ENCODE measurements at regions not wholly inside any gene's neighbourhood (a gene's known extent, or its start where the extent isn't known, plus 50 kb on each side); places are given as distances from the start of the nearest gene placed in this dataset.
"Not testable (repeated sequence)": the region's sequence is repeated elsewhere in the genome, so short reads cannot be mapped to it uniquely, and the experiment has no call there.

GRCh38 chr3:4158329-4158728, 144.8 kb upstream of the SETMAR start:
- DNase-seq, result no peak

GRCh38 chr3:4162096-4162495, 141.1 kb upstream of the SETMAR start:
- DNase-seq, result no peak

DNA sequence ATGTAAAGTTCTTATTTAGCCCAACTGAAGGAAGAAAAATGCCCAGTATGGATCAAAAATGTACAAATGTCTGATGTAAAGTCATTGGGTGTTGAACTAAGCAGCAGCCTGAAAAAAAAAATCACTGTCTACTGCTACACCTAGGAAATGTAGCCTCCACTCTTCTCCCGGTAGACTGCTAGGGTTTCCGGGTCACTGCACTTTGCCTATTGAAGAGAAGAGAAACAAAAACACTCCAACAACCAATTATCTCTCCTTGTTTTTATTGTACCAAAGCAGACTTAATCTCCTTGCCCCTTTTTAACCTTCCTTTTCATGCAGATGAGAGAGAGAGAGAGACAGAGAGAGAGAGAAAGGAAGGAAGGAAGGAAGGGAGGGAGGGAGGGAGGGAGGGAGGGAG, 140.2 kb upstream of the SETMAR start:
- DNase-seq, result no peak

DNA sequence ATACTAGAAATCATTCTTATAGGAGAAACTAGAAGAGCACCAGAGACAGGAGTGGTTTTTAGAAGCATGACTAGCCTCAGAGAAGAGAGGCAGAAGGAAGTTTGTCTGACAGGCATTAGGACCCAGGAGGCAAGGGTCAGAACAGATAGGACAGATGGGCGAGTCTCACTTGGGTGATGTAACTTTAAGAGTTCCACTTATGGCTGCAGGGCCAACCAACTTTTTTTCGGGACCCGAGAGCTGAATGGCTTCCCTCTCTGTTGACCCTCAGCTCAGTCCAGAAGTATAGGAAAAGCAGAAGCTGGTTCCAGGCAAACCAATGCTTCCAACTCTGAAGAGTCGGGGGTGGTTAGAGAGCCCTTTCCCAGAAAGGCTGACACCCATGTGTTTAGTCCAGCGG, 136.6 kb upstream of the SETMAR start:
- DNase-seq, result no peak

DNA sequence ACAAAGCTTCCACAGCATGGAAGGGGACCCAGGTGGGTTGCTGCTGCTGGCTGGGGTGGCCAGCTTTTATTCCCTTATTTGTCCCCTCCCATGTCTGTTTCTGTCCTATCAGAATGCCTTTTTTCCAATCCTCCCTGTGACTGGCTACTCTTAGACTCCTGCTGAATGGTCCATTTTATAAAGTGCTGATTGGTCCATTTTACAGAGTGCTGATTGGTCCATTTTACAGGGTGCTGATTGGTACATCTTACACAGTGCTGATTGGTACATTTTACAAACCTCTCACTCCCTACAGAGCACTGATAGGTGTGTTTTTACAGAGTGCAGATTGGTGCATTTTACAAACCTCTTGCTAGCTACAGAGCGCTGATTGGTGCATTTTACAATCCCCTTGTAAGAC, 135.9 kb upstream of the SETMAR start:
- DNase-seq, result not testable (repeated sequence)

DNA sequence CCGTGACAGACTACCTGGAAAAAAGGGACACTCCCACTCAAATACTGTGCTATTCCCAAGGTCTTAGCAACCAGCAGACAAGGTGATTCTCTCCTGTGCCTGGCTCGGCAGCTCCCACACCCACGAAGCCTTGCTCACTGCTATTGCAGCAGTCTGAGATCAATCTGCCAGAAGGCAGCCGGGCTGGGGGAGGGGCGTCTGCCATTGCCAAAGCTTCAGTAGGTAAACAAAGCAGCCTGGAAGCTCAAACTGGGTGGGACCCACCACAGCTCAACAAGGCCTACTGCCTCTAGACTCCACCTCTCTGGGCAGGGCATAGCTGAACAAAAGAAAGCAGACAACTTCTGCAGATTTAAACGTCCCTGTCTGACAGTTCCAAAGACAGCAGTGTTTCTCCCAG, 128.4 kb upstream of the SETMAR start:
- no peak for DNase-seq

GRCh38 chr3:4191971-4192370, 111.2 kb upstream of the SETMAR start:
- DNase-seq, result no peak

DNA sequence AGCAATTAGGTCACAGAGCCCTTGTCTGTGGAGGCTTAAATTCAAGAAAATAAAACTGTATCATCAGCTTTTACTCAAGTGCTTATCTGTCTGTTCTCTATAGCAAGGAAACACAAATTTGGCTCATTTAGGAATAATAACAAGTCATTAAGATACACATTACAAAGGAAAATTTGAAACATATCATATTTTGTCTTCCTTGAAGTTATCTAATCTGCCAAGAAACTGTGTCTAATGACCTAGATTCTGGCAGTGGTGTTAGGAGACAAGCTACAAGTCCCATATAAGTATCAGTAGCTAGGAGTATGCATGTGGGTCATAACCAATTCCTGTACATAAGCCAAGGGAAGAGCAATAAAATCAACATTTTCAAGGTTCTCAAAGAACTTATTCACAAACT, 108.2 kb upstream of the SETMAR start:
- no peak for DNase-seq

- DNase-seq, result no peak
Measured at GRCh38 chr3:4196506-4197147, 106.5 kb upstream of the SETMAR start.

GRCh38 chr3:4197670-4198069, 105.5 kb upstream of the SETMAR start:
- no peak for DNase-seq

DNA sequence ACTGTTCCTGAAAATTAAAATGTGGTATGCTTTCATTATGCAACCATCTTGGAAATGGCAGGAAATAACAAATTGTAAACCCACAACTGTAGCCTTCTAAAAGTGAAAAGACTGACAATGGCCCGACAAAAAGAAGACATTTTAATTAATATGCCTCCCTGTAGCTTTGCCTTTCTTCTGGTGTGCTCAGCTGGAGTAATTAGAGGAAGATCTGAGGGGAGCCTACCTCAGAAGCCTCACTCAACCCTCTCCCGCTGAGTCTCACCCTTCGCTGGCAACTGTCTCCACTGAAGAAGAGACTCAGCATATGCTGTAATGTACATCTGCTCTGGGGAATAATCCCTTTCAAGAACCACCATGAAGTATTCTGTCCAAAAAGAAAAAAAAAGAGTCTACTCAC, 104.7 kb upstream of the SETMAR start:
- no peak for DNase-seq

DNA sequence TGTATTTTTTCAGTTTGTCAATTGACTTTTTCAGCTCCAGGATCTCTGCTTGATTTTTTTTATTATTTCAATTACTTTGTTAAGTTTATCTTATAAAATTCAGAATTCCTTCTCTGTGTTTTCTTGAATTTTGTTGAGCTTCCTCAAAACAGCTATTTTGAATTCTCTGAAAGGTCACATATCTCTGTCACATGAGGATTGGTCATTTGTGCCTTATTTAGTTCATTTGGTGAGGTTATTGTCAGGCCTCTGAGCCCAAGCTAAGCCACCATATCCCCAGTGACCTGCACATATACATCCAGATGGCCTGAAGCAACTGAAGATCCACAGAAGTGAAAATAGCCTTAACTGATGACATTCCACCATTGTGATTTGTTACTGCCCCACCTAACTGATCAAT, 98.4 kb upstream of the SETMAR start:
- peak; percentile 46 for DNase-seq

- DNase-seq, result no peak
Measured at GRCh38 chr3:4207672-4208071, 95.5 kb upstream of the SETMAR start.

DNA sequence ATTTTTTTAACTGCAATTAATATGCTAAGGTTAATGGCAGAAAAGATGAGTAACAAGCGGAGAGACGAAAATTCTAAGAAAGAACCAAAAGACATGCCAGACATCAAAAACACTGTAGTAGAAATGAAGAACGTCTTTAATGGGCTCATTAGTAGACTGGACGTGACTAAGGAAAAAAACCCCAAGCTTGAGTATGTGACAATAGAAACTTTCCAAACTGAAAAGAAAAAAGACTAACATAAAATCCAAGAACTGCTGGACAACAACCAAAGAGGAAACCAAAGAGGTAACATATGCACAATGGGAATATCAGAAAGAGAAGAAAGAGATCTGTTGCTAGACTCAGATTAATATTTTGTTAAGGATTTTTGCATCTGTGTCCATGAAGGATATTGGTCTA, 94.6 kb upstream of the SETMAR start:
- DNase-seq, result no peak

GRCh38 chr3:4211610-4212009, 91.6 kb upstream of the SETMAR start:
- DNase-seq, result no peak

- DNase-seq, result not testable (repeated sequence)
Measured at GRCh38 chr3:4213420-4213819, 89.7 kb upstream of the SETMAR start.

DNA sequence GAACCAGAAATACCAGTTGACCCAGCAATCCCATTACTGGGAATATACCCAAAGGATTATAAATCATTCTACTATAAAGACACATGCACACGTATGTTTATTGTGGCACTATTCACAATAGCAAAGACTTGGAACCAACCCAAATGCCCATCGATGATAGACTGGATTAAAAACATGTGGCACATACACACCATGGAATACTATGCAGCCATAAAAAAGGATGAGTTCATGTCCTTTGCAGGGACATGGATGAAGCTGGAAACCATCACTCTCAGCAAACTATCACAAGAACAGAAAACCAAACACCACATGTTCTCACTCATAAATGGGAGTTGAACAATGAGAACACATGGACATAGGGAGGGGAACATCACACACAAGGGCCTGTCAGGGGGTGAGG, 86.2 kb upstream of the SETMAR start:
- DNase-seq, result not testable (repeated sequence)

DNA sequence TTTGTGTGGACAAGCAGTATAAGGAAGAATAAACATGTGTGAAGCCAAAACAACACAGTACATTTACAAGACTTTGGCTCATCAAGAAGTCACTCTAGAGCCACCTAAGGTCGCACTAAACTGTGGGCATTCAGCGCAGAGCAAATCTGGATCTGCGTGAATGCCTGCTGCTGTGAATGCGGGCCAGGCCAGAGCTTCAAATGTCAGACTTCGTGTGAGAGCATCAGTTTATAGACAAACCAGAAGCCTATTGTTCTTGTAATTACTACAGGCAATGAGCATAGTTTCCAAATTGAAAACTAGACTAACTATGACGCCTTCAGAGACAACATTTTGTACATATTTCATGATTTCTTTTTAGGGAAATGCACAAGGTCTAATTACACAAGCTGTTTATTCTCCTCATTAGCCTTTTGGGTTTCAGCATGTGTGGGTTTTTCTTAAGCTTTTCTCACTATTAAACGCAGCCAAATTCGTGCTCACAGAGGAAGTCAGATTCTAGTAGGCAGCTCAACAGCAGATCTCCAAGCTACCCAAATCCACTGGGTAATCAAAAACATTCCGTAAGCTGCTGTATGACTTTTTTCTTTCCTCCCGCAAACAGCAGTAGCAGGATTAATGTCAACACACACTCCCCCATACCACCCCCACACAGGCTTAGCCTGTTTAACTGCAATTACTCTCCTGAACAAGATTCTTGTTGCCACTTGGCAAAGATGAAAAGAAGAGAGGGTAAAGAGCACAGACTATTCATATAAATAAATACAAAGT, 84.5 kb upstream of the SETMAR start:
- DNase-seq, result no peak

DNA sequence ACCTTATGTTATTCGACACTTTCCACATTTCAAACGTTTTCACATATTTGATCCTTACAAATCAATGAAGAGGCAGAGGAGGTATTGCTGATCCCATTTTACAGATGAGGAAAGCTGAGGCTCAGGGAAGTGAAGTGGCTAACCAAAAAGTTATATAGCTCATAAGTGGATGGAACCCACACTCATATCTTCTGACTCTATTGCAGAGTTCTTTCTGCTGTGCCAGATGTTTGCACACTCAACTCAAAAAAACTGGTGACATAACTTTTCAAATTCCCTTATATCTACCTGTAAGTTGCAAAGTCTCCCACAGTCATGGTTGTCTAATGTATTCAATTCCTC, 84.0 kb upstream of the SETMAR start:
- no peak for DNase-seq

DNA sequence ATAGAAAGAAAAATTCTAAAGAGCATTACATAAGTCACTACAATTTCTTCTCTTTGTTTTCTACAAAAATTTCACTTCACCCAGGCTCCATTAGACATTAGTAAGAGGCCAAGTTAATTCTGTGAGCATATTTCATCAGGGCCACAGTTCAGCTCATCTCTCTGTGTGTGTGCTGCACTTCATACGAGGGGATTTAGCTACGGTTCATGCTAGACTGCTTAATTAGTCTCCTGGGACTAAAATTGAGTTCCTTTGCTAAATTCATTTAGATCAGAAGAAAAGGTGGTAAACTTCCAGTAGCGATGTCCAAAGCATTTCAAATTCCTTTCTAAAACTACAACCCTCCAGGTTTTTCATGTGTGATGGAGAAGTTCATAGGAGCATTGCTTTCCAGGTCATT, 83.1 kb upstream of the SETMAR start:
- DNase-seq, result no peak

DNA sequence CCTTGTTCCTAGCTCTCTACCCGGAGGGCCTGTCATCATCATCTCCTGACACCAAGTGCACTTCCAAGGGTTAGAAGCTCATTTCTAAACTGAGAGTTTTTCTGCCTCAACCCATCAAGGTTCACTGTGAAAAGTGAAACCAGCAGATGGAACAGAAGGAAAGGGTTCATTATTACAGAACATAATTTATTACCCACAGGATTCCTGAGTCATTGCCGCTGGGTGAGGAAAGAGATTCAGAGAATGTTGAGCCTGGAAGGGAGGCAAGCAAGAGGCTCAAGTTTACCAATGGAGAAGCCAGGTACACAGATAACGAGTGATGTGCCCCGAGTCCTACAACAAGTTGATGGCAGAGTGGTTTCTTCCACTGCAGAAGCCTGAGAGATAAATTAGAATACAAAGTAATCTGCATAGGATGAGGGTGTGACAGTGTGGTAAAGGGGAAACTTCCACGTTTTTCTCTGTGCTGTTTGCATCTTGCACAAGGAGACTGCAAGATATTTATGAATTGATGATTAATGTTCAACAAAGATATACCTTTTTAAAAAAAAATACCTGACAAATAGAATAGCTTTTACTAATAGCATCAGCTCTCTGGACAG, 80.5 kb upstream of the SETMAR start:
- peak; percentile 28 for DNase-seq

- no peak for DNase-seq
Measured at GRCh38 chr3:4223777-4224176, 79.4 kb upstream of the SETMAR start.

GRCh38 chr3:4224331-4224730, 78.8 kb upstream of the SETMAR start:
- DNase-seq, result no peak

DNA sequence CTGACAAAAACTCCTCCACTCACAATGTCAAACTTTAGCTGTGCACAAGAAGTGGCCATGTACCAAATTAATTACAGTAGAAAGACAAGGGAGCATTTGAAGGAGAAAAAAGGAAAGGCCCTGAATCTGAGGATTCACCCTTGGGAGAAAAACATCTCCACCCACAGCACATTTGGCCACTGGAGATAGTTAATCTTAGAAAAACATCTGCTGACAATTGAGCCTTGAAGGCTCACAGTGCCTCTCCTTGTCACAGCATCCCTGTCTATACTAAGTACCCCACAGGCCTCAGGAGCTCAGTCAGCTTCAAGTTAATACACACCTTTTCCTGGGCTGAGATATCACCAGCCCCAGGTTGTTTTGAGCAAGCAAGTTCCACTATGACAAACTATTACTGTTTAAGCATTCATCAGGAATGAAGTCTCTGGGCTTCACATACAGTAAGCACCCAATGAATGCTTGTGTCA, 78.1 kb upstream of the SETMAR start:
- DNase-seq, result no peak

Data from suppressor macrophage treated with lipopolysaccharide for 4 hours (primary cell).